Activated B cell treated with CpG ODN at 0.5 μM for 24 hours (primary cell): ENCODE measurements at regions not wholly inside any gene's neighbourhood (a gene's known extent, or its start where the extent isn't known, plus 50 kb on each side); places are given as distances from the start of the nearest gene placed in this dataset.

Experiments
- ATAC-seq: fragments of 200-7000 bp; cut with Tn5 transposase; one replicate; pipeline ENCODE4 v1.10.0; 2021; ENCODE audit warnings: low read depth, mild to moderate bottlenecking, moderate library complexity
- CTCF ChIA-PET: fragments of 350-600 bp; sonication (Branson Sonifier 250); formaldehyde crosslinking; loops from one replicate; lab custom pipeline; 2021; ENCODE audit warnings: antibody characterized with exemption; lab: Charles Lee
- POLR2A ChIA-PET: fragments of 350-600 bp; sonication (Branson Sonifier 250); formaldehyde crosslinking; loops from one replicate; lab custom pipeline; 2021; ENCODE audit warnings: antibody characterized with exemption; lab: Charles Lee
- DNase-seq: peaks from one replicate; pipeline ENCODE4 v3.0.0; 2022
- H3K27ac Mint-ChIP-seq: one replicate; pipeline ENCODE4 v1.8.0; 2020; ENCODE audit warnings: mixed read lengths
- H3K27me3 Mint-ChIP-seq: one replicate; pipeline ENCODE4 v1.8.0; 2021; ENCODE audit warnings: mixed read lengths
- H3K36me3 Mint-ChIP-seq: one replicate; pipeline ENCODE4 v1.8.0; 2021; ENCODE audit warnings: low read depth, mixed read lengths
- H3K4me1 Mint-ChIP-seq: one replicate; pipeline ENCODE4 v1.8.0; 2021; ENCODE audit warnings: mixed read lengths
- H3K4me3 Mint-ChIP-seq: one replicate; pipeline ENCODE4 v1.8.0; 2020; ENCODE audit warnings: mild to moderate bottlenecking, mixed read lengths
- H3K9me3 Mint-ChIP-seq: one replicate; pipeline ENCODE4 v1.8.0; 2020; ENCODE audit warnings: mixed read lengths
- intact Hi-C: fragments of 100-400 bp; cut with micrococcal nuclease; formaldehyde crosslinking; loops from one replicate; pipeline ENCODE4 v1.15.1; 2024
- TF ChIP-seq, protein P1 (sequence below): fragments of 200-600 bp; IDR thresholded peaks from one replicate; pipeline ENCODE4 v1.8.0; 2022; ENCODE audit warnings: antibody characterized with exemption, mild to moderate bottlenecking

DNA sequence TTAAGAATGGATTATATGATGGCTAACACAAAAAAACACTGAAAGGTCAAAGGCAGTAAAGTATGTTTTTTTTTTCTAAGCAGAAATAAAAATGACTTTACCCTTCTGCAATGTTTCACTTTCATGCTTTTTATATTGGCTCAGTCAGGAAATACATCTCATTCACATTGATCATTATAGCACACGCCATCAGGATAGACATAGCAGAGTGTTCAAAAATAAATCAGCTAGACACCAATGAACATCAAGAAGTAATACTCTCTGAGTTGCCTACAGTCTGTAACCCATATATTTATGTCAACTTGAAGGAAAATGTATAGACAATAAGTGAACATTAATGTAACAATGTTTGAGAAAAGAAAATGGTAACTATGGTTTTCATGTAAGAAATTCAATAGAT, 535.2 kb upstream of the EPHA7 start:
- H3K9me3 Mint-ChIP-seq: no peaks in the 10 kb centered on the region
- H3K27ac Mint-ChIP-seq: no peak overlapping the region
- H3K4me1 Mint-ChIP-seq: no peaks in the 10 kb centered on the region
- ChIA-PET POLR2A (no interaction called here), CTCF (no interaction called here)
- DNase-seq (no peak), ATAC-seq (no peak)
- H3K27me3 Mint-ChIP-seq: no peaks in the 10 kb centered on the region
- H3K36me3 Mint-ChIP-seq: no peaks in the 10 kb centered on the region
- intact Hi-C loops: no loop called here
- TF ChIP-seq, protein P1, sequence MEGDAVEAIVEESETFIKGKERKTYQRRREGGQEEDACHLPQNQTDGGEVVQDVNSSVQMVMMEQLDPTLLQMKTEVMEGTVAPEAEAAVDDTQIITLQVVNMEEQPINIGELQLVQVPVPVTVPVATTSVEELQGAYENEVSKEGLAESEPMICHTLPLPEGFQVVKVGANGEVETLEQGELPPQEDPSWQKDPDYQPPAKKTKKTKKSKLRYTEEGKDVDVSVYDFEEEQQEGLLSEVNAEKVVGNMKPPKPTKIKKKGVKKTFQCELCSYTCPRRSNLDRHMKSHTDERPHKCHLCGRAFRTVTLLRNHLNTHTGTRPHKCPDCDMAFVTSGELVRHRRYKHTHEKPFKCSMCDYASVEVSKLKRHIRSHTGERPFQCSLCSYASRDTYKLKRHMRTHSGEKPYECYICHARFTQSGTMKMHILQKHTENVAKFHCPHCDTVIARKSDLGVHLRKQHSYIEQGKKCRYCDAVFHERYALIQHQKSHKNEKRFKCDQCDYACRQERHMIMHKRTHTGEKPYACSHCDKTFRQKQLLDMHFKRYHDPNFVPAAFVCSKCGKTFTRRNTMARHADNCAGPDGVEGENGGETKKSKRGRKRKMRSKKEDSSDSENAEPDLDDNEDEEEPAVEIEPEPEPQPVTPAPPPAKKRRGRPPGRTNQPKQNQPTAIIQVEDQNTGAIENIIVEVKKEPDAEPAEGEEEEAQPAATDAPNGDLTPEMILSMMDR: no peak
- no peak overlapping the region for H3K4me3 Mint-ChIP-seq

DNA sequence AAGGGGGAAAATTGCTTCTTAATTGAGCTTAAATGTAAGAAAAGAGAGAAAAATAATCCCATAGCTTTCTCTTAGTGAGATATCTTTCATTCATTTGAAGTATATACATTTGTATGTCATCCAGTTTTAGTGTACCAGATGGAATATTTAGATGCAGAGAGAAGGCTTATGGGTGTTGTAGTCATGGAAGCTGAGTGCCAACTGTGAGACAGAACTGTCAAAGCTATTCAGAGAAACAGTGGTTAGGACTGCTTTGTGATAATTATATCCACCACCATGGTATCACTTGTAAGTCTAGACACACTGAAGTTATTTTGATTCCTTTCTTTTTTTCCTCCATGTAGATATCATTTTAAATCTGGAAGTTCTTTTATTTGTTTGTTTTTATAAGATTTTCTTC, 524.3 kb upstream of the EPHA7 start:
- H3K27ac Mint-ChIP-seq: no peak overlapping the region
- ATAC-seq: no peak
- ChIA-PET CTCF (no interaction called here), POLR2A (no interaction called here)
- no peak for DNase-seq
- H3K36me3 Mint-ChIP-seq: no peaks in the 10 kb centered on the region
- no peaks in the 10 kb centered on the region for H3K4me1 Mint-ChIP-seq
- H3K9me3 Mint-ChIP-seq: peaks cover 2% of the 10 kb centered on the region
- intact Hi-C loops: no loop called here
- TF ChIP-seq, protein P1: no peak
- no peak overlapping the region for H3K4me3 Mint-ChIP-seq
- H3K27me3 Mint-ChIP-seq: no peaks in the 10 kb centered on the region

GRCh38 chr6:93940381-93940780, 521.0 kb upstream of the EPHA7 start:
- Mint-ChIP-seq H3K27me3 (no peaks in the 10 kb centered on the region), H3K4me1 (no peaks in the 10 kb centered on the region), H3K4me3 (no peak overlapping the region), H3K36me3 (no peaks in the 10 kb centered on the region), H3K9me3 (no peaks in the 10 kb centered on the region), H3K27ac (no peak overlapping the region)
- no peak for ATAC-seq
- intact Hi-C loops: no loop called here
- CTCF ChIA-PET: no interaction called here
- TF ChIP-seq, protein P1: no peak
- no peak for DNase-seq
- POLR2A ChIA-PET: no interaction called here

DNA sequence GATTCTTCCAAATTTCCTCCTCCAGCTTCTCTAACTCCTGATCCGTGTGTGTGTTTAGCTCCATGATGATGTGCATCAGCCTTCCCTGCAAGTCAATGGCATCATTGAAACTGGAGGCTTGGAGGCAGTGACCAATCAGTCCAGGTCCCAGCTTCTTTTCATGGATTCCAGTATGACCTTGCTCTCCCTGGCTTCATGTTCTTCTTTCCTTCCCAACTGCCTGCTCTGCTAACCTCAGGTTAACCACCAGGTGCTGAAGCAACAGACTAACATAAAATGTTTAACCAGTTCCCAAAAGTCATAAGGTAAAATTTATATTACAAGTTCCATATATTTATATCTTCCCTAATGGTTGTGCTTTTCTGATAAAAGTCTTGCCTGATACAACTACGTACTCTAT, 512.8 kb upstream of the EPHA7 start:
- ChIA-PET POLR2A (no interaction called here), CTCF (no interaction called here)
- TF ChIP-seq, protein P1: no peak
- Mint-ChIP-seq H3K9me3 (peaks cover 3% of the 10 kb centered on the region), H3K4me1 (no peaks in the 10 kb centered on the region), H3K27me3 (no peaks in the 10 kb centered on the region), H3K36me3 (no peaks in the 10 kb centered on the region), H3K4me3 (no peak overlapping the region), H3K27ac (no peak overlapping the region)
- no peak for ATAC-seq
- intact Hi-C loops: no loop called here
- DNase-seq: no peak

DNA sequence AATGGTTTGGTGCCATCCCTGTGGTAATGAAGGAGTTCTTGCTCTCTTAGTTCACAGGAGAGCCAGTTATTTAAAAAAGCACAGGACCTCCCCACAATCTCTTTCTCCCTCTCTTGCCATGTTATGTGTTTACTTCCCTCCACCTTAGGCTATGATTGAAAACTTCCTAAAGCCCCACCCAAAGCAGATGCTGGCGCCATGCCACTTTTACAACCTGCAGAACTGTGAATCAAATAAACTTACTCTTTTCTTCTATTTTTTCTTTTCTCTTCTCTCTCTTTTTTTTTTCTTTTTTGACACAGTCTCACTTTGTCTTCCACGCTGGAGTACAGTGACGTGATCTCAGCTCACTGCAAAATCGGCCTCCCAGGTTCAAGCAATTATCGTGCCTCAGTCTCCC, 508.4 kb upstream of the EPHA7 start:
- TF ChIP-seq, protein P1: no peak
- ChIA-PET CTCF (no interaction called here), POLR2A (no interaction called here)
- H3K9me3 Mint-ChIP-seq: peaks cover 3% of the 10 kb centered on the region
- intact Hi-C loops: no loop called here
- ATAC-seq (no peak), DNase-seq (no peak)
- no peaks in the 10 kb centered on the region for H3K4me1 Mint-ChIP-seq
- H3K4me3 Mint-ChIP-seq: no peak overlapping the region
- H3K36me3 Mint-ChIP-seq: no peaks in the 10 kb centered on the region
- H3K27ac Mint-ChIP-seq: no peak overlapping the region
- no peaks in the 10 kb centered on the region for H3K27me3 Mint-ChIP-seq
